Psoas muscle (tissue), 7 donors: ENCODE measurements at regions not wholly inside any gene's neighbourhood (a gene's known extent, or its start where the extent isn't known, plus 50 kb on each side); places are given as distances from the start of the nearest gene placed in this dataset.

Source experiments
- ATAC-seq, 4 donors: fragments of 200-7000 bp; cut with Tn5 transposase; one replicate each; pipeline ENCODE4 v1.9.1; 2020; ENCODE audit warnings: moderate library complexity in 3 of 4, mild to moderate bottlenecking in 2 of 4
- DNase-seq, 2 donors: peaks; one replicate each; pipeline ENCODE4 v3.0.0-alpha.2; 2020
- H3K27ac ChIP-seq: fragments of 200-600 bp; one replicate; pipeline ENCODE4 v1.8.0; 2022
- H3K27me3 ChIP-seq, 3 donors: fragments of 200-600 bp in 1 of 3; one replicate each; pipeline versions ENCODE4 v1.6.1 to v1.8.0; 2013 to 2022; ENCODE audit warnings: low read length in 2 of 3, mild to moderate bottlenecking in 2 of 3, moderate library complexity in 1 of 3; ENCODE audit not compliant: insufficient read depth in 3 of 3
- H3K36me3 ChIP-seq, 2 donors: fragments of 200-600 bp in 1 of 2; one replicate each; pipeline versions ENCODE4 v1.6.1 to v1.8.0; 2013 to 2022; ENCODE audit warnings: low read depth in 1 of 2, mild to moderate bottlenecking in 1 of 2, moderate library complexity in 1 of 2; ENCODE audit not compliant: insufficient read depth in 1 of 2
- H3K4me1 ChIP-seq: fragments of 200-600 bp; one replicate; pipeline ENCODE4 v1.8.0; 2022
- H3K4me3 ChIP-seq: fragments of 200-600 bp; one replicate; pipeline ENCODE4 v1.8.0; 2022; ENCODE audit warnings: mild to moderate bottlenecking
- H3K9me3 ChIP-seq: fragments of 200-600 bp; one replicate; pipeline ENCODE4 v1.8.0; 2022
- CTCF ChIP-seq: fragments of 200-600 bp; IDR thresholded peaks from one replicate; pipeline ENCODE4 v1.8.0; 2022; ENCODE audit warnings: antibody characterized with exemption
- WGBS, 3 donors: extraction: QIAGEN DNeasy Blood & Tissue Kit; methylation state at CpG; one replicate each; pipeline versions ENCODE4 v1.1.6 to v1.1.7; 2013; 5-methylcytosine and 5-hydroxymethylcytosine counted together
- intact Hi-C, 2 donors: fragments of 100-400 bp; cut with DNase I; formaldehyde crosslinking; loops; one replicate each; pipeline versions ENCODE4 v1.11.0 to v1.14.2; 2022
- donor health status: healthy with polysubstance abuse.
- donor health status: DM: no; HTN: no; CAD: no; lungs with moderate emphysema.
- donor health status: Bipolar disorder and iron deficiency.
- donor health status: healthy.
- donor health status: DM: yes; HTN: yes; CAD: no.
- donor health status: DM: no; HTN: no; CAD: no.
- donor health status: DM: yes; HTN: yes; CAD: no.

GRCh38 chr17:34781071-34781470 is 180.2 kb downstream of the CCT6B start:
- WGBS, 3 donors = 47 to 64% (median 61%) methylated on average over 3 of the region's 3 CpGs
- peaks cover 0 to 3% (median 0%) of the 10 kb centered on the region in 3 donors for H3K27me3 ChIP-seq
- TF ChIP-seq CTCF = no peak
- no peaks in the 10 kb centered on the region for H3K4me1 ChIP-seq
- no peak overlapping the region for H3K27ac ChIP-seq
- no peaks in the 10 kb centered on the region for H3K9me3 ChIP-seq
- H3K36me3 ChIP-seq = no peaks in the 10 kb centered on the region
- H3K4me3 ChIP-seq = no peak overlapping the region
- no peak for ATAC-seq
- no peak for DNase-seq
- intact Hi-C loops = no loop called here

- Histone ChIP-seq H3K9me3 (no peaks in the 10 kb centered on the region), H3K4me3 (no peak overlapping the region), H3K27me3 (peaks cover 0 to 3% (median 0%) of the 10 kb centered on the region in 3 donors), H3K27ac (no peak overlapping the region), H3K4me1 (no peaks in the 10 kb centered on the region), H3K36me3 (no peaks in the 10 kb centered on the region)
- intact Hi-C loops = no loop called here
- DNase-seq (no peak), ATAC-seq (no peak)
- WGBS, 3 donors = 71 to 76% (median 73%) methylated on average over 3 of the region's 3 CpGs
- TF ChIP-seq CTCF = no peak
These were observed 180.8 kb downstream of the CCT6B start for GRCh38 chr17:34780438-34780837.

GRCh38 chr17:34776456-34777443 is 184.5 kb downstream of the CCT6B start:
- H3K4me3 ChIP-seq = no peak overlapping the region
- H3K4me1 ChIP-seq = no peaks in the 10 kb centered on the region
- TF ChIP-seq CTCF = no peak
- peaks cover 0 to 6% (median 0%) of the 10 kb centered on the region in 3 donors for H3K27me3 ChIP-seq
- no peaks in the 10 kb centered on the region for H3K9me3 ChIP-seq
- ATAC-seq (no peak), DNase-seq (no peak)
- H3K36me3 ChIP-seq = no peaks in the 10 kb centered on the region
- intact Hi-C loops = no loop called here
- 44 to 48% (median 45%) methylated on average over 17 of the region's 17 CpGs for WGBS, 3 donors
- no peak overlapping the region for H3K27ac ChIP-seq

GRCh38 chr17:34773036-34773435 is 188.2 kb downstream of the CCT6B start:
- intact Hi-C loops = no loop called here
- no peaks in the 10 kb centered on the region for H3K36me3 ChIP-seq
- TF ChIP-seq CTCF = no peak

More at GRCh38 chr17:34773036-34773435, 188.2 kb downstream of the CCT6B start:
- Histone ChIP-seq H3K4me3 (no peak overlapping the region), H3K9me3 (no peaks in the 10 kb centered on the region), H3K27me3 (peaks cover 0 to 6% (median 0%) of the 10 kb centered on the region in 3 donors), H3K4me1 (no peaks in the 10 kb centered on the region), H3K27ac (no peak overlapping the region)
- ATAC-seq (no peak), DNase-seq (no peak)
- WGBS, 3 donors = 45 to 58% (median 51%) methylated on average over 4 of the region's 4 CpGs
